ENCODE measurements at regions not wholly inside any gene's neighbourhood (a gene's known extent, or its start where the extent isn't known, plus 50 kb on each side); places are given as distances from the start of the nearest gene placed in this dataset.
"Not testable (repeated sequence)": the region's sequence is repeated elsewhere in the genome, so short reads cannot be mapped to it uniquely, and the experiment has no call there.

DNA sequence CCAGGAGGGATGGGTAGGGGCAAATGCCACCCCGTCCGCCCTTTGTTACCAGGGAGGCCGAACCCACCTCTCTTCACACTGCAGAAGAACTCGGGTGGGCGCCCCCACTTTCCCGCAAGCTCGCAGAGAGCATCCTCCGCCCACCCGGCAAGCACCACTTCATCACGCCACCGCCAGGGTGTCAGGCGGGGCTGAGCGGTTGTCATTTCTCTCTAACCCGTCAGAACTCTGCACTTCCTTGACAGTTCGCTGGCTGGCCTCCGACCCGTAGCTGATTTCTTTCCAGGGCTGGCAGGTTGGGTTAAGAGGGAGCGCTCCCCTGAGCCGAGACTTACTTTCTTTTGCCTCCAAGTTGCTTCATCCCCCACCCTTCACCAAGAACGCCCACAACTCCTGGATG is 130.7 kb downstream of the CRLF3 start:
- TF ChIP-seq, protein P1, sequence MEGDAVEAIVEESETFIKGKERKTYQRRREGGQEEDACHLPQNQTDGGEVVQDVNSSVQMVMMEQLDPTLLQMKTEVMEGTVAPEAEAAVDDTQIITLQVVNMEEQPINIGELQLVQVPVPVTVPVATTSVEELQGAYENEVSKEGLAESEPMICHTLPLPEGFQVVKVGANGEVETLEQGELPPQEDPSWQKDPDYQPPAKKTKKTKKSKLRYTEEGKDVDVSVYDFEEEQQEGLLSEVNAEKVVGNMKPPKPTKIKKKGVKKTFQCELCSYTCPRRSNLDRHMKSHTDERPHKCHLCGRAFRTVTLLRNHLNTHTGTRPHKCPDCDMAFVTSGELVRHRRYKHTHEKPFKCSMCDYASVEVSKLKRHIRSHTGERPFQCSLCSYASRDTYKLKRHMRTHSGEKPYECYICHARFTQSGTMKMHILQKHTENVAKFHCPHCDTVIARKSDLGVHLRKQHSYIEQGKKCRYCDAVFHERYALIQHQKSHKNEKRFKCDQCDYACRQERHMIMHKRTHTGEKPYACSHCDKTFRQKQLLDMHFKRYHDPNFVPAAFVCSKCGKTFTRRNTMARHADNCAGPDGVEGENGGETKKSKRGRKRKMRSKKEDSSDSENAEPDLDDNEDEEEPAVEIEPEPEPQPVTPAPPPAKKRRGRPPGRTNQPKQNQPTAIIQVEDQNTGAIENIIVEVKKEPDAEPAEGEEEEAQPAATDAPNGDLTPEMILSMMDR (IDR thresholded peaks at IDR 0.05; ENCODE audit: low read depth, low read length, missing control alignments), result peak; percentile 57
- not testable (repeated sequence) for H3K4me3 ChIP-seq (ENCODE audit: low read depth, low read length); DNase-seq (ENCODE audit: low read depth)

DNA sequence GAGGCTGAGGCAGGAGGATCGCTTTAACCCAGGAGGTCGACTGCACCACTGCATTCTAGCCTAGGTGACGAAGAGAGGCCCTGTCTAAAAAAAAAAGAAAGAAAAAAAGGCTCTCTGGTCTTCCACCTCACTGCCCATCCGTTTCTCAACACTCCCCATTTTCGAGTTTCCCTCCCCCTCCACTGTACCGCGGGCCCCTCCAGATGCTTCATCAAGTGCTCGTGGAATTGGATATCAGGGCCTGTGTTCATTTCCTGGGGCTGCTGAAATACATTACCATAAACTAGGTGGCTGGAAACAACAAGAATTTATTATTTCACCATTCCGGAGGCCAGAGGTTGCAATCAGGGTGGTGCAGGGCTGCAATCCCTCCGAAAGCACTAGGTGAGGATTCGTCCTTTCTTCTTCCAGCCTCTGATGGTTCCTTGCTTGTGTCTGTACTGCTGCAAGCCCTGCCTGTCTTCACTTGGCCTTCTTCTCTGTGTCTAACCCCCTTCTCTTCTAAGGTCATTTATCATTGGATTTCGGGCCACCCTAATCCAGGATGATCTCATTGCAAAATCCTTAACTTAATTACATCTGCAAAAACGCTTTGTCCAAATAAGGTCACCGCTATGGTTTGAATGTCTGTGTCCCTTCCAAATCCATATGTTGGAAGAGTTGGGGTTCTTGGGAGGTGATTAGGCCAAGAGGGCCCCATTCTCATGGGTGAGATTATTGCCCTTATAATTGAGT is 135.1 kb downstream of the CRLF3 start:
- H3K4me3 ChIP-seq (ENCODE audit: low read depth, low read length); DNase-seq (ENCODE audit: low read depth): not testable (repeated sequence)

DNA sequence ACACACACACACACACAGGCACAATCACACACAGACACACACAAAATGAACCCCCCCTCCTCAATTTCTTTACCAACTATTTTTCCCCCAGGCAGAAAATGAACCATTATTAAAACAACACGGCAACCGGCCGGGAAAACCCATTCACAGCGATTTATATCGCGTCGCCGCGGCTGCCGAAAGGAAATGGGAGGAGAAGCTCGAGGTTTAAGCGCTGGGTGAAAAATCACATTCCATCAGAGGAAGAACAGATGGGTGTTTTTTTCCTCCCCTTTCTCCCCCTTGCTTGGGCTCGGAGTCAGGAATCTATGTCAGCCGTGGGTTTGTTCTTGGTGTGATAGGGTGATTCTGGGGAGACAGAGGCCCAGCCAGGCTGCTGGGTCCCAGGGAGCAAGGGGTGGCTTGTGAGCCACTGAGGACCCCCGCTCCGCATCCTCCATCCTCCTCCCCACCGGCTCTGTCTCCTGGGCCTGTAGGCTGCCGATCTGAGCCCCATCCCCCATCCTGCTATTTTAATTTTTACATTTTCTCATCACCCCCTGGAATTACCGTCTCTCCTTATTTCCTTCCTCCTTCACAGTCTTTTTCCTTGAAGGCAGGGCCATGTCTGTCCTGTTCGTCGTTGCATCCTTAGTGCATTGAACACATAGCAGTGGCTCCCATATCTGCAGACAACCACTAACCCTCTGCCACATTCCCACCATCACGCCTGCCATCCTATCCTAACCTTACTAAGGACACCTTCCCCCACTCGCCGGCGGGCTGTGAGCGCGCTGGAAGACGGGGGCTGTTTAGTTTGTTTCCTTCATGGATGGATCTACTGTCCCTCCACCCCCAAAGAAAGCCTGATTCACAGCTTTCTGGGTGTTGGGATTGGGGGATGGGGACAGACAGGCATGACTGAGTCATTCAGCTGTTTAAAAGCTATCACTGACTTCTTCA is 137.7 kb downstream of the CRLF3 start:
- DNase-seq (ENCODE audit: low read depth); H3K4me3 ChIP-seq (ENCODE audit: low read depth, low read length): not testable (repeated sequence)

DNA sequence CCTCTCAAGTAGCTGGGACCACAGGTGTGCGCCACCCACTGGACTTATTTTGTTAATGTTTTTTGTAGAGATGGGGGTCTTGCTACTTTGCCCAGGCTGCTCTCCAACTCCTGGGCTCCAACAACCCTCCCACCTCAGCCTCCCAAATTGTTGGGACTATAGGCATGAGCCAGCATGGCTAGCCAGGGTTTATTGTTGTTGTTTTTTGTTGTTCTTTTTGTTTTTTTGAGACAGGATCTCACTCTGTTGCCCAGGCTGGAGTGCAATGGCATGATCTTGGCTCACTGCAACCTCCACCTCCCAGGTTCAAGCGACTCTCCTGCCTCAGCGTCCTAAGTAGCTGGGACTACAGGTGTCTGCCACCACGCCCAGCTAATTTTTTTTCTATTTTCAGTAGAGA is 142.2 kb downstream of the CRLF3 start:
- H3K4me3 ChIP-seq (ENCODE audit: low read depth, low read length); DNase-seq (ENCODE audit: low read depth): not testable (repeated sequence)

DNA sequence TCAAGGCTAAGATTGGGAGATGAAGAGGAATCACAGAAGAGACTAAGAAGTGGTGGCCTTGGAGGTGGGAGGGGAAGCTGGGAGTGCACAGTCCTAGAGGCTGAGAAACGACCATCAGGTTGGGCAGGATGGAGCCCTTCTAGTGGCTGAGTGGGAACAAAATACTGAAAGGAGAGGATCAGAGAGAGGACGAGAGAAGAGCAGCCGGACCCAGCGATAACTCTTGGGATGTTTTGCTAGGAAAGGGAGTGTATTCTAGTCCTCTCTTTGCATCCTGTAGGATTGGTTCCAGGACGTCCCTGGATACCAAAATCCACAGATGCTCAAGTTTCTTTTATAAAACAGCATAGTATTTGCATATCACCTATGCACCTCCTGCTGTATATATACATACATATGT is 143.8 kb downstream of the CRLF3 start:
- DNase-seq (ENCODE audit: low read depth); H3K4me3 ChIP-seq (ENCODE audit: low read depth, low read length): not testable (repeated sequence)

DNA sequence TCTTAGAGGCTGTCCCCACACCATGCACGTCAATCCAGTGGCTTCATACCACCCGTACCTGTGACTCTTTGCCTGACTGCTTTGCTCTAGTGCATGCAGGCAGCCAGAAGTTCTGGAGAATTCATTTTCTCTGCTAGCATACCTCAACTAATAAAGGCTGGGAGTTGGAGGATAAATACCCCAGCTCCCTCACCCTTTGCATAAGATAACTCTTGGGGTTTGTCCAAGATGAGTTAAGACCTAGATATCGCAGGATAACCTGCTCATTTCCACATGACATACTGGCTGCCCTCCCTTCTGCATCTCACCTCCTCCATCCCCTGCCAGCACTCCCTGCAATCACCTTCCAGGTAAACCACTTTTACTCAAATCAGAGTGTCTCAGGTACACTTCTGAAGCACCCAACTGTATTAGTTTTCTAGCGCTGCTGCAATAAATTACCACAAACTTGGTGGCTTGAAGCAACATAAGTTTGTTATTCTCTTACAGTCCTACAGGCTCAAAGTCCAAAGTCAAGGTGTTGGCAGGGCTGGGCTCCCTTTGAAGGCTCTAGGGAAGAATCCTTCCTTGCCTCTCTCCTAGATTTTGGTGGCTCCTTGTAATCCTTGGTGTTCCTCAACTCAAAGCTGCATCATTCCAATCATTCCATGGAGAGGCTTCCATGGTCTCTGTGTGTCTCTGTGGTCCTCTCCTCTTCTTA is 146.8 kb downstream of the CRLF3 start:
- H3K4me3 ChIP-seq (ENCODE audit: low read depth, low read length), result no peak overlapping the region
- no peak for DNase-seq (ENCODE audit: low read depth)
- TF ChIP-seq, protein P1 (IDR thresholded peaks at IDR 0.05; ENCODE audit: low read depth, low read length, missing control alignments), result no peak

DNA sequence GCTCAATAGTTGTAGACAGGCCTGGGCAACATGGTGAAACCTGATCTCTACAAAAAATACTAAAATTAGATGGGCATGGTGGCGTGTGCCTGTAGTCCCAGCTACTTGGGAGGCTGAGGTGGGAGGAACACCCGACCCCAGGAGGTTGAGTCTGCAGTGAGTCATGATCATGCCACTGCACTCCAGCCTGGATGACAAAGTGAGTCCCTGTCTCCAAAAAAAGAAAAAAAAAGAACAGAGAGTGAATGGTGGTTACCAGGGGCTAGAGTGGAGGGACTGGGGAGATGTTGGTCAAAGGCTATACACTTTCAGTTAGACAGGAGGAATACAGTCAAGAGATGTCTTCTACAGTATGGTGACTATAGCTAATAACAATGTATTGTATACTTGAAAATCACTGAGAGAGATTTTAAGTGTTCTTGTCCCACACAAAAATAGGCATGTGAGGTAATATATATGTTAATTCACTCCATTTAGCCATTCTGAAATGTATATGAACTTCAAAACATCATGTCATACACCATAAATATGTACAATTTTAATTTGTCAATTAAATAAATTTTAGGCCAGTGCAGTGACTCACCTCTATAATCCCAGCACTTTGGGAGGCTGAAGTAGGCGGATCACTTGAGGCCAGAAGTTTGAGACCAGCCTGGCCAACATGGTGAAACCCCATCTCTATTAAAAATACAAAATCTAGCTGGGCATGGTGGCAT is 148.6 kb downstream of the CRLF3 start:
- DNase-seq (ENCODE audit: low read depth); H3K4me3 ChIP-seq (ENCODE audit: low read depth, low read length): not testable (repeated sequence)

DNA sequence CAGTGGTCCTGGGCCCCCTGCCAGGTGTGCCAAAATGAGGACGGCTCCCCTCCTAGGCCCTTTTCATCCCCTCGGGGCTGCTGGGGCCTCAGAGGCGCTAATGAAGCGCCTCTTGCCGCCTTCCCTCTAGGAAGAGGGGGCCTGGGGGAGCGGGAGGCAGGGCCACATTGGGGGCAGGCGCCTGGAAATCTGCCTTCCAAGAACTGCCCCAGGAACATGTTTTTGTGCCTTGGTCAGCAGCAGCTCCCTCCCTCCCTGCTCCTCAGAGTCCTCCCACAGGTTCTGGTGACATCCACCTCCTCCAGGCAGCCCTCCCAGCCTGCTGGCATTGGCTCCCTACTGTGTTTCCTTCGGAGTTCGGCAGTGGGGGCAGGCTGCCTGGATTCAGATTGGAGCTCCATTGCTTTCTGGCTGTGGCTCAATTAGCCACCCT is 155.3 kb downstream of the CRLF3 start:
- not testable (repeated sequence) for DNase-seq (ENCODE audit: low read depth); H3K4me3 ChIP-seq (ENCODE audit: low read depth, low read length)

DNA sequence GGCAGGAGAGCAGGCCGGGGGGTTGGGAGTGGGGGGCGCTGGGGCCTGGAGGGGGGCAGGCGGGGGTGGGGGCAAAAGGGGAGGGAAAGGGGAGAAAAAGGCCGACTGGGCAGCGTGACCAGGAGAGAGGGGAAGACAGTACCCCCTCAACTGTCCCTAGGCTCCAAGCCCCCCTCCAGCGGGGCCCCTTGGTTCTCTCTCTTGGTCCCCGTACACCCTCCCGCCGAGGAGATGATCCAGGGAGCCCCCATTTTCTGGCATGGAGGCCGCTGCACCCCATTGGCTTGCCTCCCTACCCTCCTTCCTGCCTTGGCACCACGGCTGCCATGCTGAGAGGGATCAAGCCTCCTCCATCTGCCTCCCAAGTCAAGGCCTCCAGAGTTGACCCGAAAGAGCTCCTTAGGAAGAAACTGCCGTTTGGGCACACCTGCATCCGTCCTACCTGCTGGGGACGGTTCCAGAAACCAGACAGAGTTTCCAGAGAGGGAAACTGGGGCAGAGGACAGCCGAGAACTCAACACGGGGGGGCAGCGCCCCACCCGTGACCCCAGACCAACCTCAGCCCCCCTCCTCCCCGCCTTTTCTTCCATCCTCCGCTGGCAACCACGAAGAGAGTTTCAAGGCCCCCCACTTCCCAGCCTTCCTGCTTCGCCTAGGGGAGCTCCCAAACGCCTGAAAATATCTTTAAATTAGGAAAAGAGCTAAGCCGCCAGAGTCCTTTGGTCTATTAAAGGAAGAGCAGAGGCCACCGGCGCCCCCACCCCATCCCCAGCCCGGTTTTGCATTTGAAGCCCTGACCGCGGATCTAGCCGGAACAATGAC is 155.9 kb downstream of the CRLF3 start:
- DNase-seq (ENCODE audit: low read depth); H3K4me3 ChIP-seq (ENCODE audit: low read depth, low read length): not testable (repeated sequence)

DNA sequence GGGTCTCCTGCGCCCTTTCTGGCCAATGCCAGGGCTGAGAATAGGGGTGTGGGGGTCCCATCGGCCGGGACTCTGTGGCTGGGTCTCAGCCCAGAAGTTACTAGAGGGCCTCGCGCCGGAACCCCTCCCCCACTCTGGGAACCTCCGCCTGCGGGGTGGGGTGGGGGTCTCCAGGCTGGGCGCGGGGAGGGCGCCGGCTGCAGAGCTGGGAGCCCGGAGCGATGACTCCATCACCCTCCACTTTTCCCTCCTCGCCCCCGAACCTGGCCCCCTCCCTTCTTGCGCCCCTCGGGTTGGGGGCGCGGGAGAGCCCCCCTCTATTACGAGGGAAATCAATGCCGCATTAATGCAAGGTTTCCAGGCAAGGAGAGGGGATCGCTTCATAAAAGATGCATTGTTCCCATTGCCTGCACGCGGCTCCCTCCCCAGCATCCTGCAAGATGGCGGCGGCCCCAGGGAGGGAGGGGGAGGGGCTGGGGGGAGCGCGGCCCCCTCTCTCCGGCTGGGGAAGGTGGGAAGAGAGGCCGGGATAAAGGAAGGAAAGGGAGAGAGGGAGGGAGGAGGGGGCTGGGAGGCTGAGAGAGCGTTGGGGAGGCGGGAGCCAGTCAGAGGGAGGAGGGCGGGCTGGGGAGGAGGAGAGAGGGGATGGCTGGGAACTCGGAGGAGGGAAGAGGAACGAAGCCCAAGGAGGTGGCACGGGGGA is 156.7 kb downstream of the CRLF3 start:
- DNase-seq (ENCODE audit: low read depth), result not testable (repeated sequence)
- H3K4me3 ChIP-seq (ENCODE audit: low read depth, low read length), result peak overlapping the region; percentile 21; the same call in 1 of the 2 replicates

DNA sequence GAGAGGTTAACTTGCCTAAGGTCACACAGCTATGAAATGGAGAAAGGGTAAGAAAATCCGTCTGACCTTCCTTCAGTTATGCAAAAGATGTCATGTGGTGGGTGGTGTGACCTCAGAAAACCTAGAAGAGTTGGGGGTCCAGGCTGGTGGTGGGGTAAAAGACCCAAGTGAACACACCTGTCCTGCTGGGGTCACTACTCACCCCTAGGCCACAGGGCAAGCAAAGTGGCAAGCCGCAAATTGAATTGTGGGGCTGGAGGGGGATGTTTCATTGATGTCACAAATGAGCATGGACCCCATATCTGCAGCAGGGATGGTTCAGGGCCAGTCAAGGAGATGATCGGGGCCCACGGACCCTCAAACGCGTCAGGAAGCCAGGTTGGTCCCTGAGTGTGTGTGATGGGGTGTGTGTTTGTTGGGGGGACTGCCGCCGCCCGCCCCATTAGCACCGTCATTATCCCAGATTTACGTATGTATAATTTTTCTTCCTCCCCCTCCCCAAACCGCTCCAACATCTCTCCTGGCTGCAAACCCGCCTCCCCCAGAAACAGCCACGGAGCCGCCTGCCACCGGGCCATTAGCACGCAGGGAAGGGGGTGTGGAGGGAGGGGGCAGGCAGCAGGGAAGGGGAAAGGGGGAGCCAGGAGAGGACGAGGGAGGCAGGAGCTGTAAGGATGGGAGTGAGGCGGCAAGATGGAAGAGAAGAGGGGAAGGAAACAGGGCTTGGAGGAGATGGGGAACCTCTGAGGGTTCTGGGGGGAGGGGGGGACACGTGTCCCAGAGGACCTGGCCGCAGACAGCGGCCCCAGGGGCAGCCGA is 157.4 kb downstream of the CRLF3 start:
- H3K4me3 ChIP-seq (ENCODE audit: low read depth, low read length); DNase-seq (ENCODE audit: low read depth): not testable (repeated sequence)

DNA sequence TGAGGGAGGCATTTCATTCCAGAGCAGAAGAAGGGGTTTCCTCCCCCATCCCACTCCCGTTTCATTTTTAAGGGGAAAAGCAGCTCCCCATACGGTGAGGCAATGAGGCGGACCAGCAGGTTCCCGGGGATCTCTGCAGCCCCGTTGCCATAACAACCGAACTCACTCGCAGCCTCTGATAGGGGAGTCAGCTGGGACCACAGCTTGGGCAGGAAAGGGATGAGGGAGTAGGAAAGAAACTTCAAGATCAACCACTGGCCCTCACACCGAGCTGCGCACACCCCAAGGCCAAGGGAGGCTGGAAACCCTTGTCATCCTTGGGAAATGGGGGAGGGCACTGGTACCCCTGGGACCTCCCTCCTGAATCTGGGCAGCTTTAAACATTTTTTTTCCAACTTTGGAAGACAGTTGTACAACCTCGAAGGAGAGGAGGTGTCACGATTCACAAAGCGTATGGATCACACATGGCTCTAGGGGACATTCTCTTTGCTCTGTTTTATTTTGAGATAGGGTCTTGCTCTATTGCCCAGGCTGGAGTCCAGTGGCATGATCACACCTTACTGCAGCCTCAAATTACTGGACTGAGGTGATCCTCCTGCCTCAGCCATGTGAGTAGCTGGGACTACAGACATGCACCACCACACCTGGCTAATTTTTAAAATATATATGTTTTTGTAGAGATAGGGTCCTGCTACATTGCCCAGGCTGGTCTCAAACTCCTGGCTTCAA is 160.6 kb downstream of the CRLF3 start:
- DNase-seq (ENCODE audit: low read depth); H3K4me3 ChIP-seq (ENCODE audit: low read depth, low read length): not testable (repeated sequence)

DNA sequence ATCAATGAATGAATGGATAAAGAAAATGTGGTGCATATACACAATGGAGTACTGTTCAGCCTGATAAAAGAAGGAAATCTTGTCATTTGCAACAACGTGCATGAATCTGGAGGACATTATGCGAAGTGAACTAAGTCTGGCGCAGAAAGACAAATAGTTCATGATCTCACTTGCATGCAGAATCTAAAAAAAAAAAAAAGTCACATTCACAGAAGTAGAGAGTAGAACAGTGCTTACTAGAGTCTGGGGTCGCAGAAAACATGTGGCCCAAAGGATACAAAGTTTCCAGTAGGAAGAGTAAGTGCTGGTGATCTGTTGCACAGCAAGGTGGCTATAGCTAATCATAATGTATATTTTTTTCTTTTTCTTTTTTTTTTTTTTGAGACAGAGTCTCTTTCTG is 167.3 kb downstream of the CRLF3 start:
- not testable (repeated sequence) for DNase-seq (ENCODE audit: low read depth)

More for the DNA sequence above, 167.3 kb downstream of the CRLF3 start:
- not testable (repeated sequence) for H3K4me3 ChIP-seq (ENCODE audit: low read depth, low read length)

Data from GM12864 (cell line).